ENCODE measurements at regions not wholly inside any gene's neighbourhood (a gene's known extent, or its start where the extent isn't known, plus 50 kb on each side); places are given as distances from the start of the nearest gene placed in this dataset.

- no peak for DNase-seq (ENCODE audit: low read depth)
These were observed 65.4 kb downstream of the UBIAD1 start for GRCh38 chr1:11338284-11338924.

DNA sequence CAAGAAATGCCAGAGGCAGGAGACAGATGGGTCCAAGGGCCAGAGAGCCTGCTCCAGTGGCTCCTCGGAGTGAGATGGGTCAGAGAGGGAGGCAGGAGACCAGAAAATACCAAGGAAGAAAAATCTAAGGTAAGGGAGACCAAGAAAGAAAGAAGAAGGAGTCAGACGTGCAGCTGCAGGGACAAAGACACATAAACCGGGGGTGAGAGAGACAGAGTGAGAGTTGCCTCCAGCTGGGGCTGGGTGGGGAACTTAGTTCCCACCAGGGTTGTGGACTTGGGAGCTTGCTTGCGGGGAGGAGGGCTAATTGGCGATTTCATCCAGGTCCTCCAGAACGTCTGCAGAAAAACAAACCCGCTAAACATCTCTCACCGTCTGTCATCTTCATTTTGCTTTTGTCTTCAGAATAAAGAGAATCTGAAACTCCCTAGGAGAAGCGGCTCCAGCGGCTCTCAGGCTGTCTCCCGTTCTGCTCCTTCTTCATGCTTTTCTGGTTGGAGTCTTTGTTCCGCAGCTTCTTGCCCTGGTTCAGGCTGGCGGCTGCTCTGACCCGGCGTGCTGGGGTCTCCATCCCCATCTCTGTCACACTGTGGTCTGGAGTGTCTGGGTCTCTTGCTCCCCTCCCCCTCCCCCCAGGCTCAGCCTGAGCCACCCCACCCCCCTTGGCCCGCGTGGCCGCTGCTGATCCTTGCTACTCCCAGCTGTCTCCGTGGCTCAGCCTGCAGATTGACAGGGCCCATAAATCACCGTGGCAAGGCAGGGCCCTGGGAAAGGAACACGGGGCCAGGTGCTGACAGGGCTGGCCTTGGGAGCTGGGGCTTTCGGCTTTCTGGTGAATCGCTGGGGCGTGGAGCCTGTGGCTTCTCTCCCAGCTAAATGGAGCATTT is 66.6 kb downstream of the UBIAD1 start:
- no peak for DNase-seq (ENCODE audit: low read depth)

DNA sequence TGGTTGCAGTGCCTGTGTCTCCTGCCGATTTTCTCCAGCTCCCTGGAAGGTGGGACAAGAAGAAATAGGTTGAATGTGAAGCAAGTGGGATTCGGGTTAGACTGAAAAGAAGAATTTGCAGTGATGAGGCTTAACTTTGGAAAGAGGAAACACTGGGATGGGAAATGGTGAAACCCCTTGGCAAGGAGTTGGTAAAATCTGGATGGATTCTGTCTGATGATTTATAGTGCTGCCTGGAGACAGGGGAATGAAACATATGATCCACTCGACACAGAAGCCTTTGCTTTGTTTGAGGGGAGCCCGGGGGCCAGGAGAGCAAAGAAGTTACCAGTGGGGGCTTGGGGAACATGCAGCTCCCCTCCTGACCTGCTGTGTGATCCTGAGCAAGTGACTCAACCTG is 67.2 kb downstream of the UBIAD1 start:
- no peak for DNase-seq (ENCODE audit: low read depth)

DNA sequence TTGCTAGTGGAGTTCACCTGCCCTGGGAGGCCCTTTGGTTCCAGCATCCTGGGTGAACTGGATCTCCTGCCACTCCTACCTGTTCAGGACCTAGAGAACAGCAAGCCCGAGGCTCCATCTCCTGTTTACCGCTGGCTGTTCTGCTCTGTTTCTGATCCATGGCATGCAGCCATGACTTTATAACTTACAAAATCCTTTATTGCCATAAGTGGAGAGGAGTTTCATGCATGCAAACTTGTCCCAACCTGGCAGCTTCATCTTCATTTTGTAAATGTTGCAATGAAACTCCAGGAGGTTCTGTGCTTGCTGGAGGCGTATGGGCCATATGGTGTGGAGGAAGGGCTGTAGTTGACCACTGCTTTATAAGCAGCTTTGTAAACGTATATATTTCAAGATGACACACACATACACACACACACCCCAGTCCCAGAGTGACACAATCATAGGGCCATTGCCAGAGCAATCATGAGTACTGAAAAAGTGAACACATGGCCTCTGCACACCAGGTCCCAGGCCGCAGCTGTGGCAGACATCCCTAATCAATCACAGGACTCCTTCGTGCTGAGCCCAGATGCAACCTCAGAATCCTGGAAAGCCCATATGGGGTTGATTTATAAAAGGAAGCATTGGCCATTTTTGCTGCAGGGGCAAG is 69.0 kb downstream of the UBIAD1 start:
- DNase-seq (ENCODE audit: low read depth) = no peak

- DNase-seq (ENCODE audit: low read depth) = no peak
These were observed 69.6 kb downstream of the UBIAD1 start for GRCh38 chr1:11342621-11343032.

GRCh38 chr1:11345971-11346715 is 73.1 kb downstream of the UBIAD1 start:
- no peak for DNase-seq (ENCODE audit: low read depth)

DNA sequence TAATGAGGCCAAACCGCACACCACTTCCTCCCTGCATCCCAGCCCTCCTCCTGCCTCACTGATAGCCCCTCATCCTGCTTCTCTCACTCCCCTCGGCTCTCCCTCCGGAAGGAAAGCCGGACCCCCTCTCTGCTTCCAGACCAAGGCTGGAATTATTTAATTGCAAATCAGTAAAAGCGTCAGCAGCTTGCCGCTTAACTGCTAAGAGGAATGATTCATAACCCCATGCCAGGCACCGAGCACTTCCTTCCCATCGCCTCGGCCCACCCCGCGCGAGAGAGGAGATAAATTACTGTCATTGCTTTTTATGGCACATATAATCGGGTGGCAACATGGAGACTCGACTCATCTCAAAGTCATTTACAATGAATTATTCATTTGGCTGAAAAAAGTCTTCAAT is 77.3 kb downstream of the UBIAD1 start:
- DNase-seq (ENCODE audit: low read depth) = no peak

- no peak for DNase-seq (ENCODE audit: low read depth)
These were observed 79.2 kb downstream of the UBIAD1 start for GRCh38 chr1:11352058-11352715.

- no peak for DNase-seq (ENCODE audit: low read depth)
These were observed 80.1 kb downstream of the UBIAD1 start for GRCh38 chr1:11352816-11353799.

DNA sequence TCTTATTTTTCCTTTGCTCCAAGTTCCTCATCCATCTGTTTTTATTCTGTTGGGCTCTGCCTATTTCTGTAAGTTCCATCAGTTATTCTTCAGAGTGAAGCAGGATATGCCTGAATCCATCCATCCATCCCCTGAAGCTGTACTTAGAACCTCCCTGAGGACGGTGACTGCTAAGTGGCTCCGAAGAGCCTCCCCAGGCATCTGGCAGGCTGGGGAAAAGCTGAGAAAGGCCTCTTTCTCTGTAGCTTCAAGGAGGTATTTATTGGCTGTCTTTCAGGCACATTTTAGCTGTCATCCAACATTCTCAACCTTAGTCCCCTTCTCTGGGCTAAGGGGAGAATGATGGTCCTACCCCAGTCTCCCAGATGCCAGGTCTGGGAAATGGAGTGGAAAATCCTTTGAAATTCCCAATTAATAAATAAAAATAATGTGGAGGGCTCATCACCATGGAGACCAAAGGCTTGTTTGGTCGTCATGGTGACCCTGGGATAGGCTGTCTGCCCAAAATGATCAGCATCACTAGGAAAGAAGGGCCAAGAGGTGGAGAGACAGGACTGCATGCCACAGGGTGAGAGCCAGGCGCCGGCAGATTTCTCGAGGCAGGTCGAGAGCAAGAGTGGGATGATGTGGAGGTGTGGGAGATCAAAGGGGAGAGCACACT is 82.0 kb downstream of the UBIAD1 start:
- no peak for DNase-seq (ENCODE audit: low read depth)

GRCh38 chr1:11355559-11356475 is 82.8 kb downstream of the UBIAD1 start:
- DNase-seq (ENCODE audit: low read depth) = no peak

GRCh38 chr1:11357276-11357675 is 84.3 kb downstream of the UBIAD1 start:
- no peak for DNase-seq (ENCODE audit: low read depth)

- no peak for DNase-seq (ENCODE audit: low read depth)
These were observed 86.0 kb downstream of the UBIAD1 start for GRCh38 chr1:11358984-11359383.

- DNase-seq (ENCODE audit: low read depth) = no peak
These were observed 89.6 kb downstream of the UBIAD1 start for GRCh38 chr1:11362547-11363021.

GRCh38 chr1:11364170-11364569 is 91.2 kb downstream of the UBIAD1 start:
- DNase-seq (ENCODE audit: low read depth) = no peak

- DNase-seq (ENCODE audit: low read depth) = no peak
These were observed 92.9 kb downstream of the UBIAD1 start for GRCh38 chr1:11365744-11366387.

DNA sequence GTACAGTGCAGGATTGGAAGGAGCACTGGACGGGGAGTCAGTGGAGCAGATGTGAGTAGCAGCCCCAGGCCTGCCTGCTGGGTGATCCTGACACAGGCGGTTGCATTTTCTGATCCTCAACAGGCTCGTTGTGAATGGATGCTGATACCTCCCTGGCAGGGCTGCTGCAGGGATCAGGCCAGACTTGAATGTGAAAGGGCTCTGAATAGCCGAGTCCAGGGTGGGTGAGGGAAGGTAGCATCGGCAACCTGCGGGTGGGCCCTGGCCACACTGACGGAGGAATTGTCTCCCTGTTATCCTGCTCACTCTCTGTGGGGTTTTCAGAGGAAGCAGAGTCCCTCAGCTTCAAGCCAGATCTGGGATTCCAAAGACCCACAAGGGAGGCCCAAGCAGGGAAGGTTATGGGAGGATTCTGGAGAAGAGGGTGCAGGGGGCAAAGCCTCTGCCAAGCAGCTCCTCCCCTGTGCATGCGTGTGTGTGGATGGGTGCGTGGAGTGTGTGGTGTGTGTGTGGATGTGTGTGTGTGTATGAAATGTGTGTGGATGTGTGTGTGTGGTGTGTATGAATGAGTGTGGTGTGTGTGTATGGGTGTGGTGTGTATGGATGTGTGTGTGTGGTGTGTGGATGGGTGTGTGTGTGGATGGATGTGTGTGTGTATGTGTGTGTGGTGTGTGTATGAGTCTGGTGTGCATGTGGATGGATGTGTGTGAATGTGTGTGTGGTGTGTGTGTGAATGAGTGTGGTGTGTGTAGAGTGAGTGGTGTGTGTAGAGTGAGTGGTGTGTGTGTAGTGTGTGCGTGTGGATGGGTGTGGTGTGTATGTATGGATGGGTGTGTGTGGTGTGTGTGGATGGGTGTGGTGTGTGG is 100.3 kb downstream of the UBIAD1 start:
- no peak for DNase-seq (ENCODE audit: low read depth)
